ENCODE measurements at regions not wholly inside any gene's neighbourhood (a gene's known extent, or its start where the extent isn't known, plus 50 kb on each side); places are given as distances from the start of the nearest gene placed in this dataset.
A peak's percentile ranks its signal among the peaks of the same experiment; 100 is the strongest.

- no peak overlapping the region for H3K4me3 ChIP-seq (ENCODE audit: low read depth, low read length)
- TF ChIP-seq CTCF (IDR thresholded peaks at IDR 0.05; ENCODE audit: insufficient read depth, low read depth, low read length), result no peak
- no peak for DNase-seq (ENCODE audit: low read depth)
Observed at GRCh38 chr10:64732372-64732957, 1211.3 kb downstream of the REEP3 start.

- peak; percentile 25 for TF ChIP-seq CTCF (IDR thresholded peaks at IDR 0.05; ENCODE audit: insufficient read depth, low read depth, low read length)
- peak; percentile 1 for DNase-seq (ENCODE audit: low read depth)
- no peak overlapping the region for H3K4me3 ChIP-seq (ENCODE audit: low read depth, low read length)
Observed at GRCh38 chr10:64733980-64734379, 1212.8 kb downstream of the REEP3 start.

GRCh38 chr10:64738462-64738861 is 1217.3 kb downstream of the REEP3 start:
- DNase-seq (ENCODE audit: low read depth), result no peak
- no peak for TF ChIP-seq CTCF (IDR thresholded peaks at IDR 0.05; ENCODE audit: insufficient read depth, low read depth, low read length)
- no peak overlapping the region for H3K4me3 ChIP-seq (ENCODE audit: low read depth, low read length)

- TF ChIP-seq CTCF (IDR thresholded peaks at IDR 0.05; ENCODE audit: insufficient read depth, low read depth, low read length), result no peak
- no peak for DNase-seq (ENCODE audit: low read depth)
- H3K4me3 ChIP-seq (ENCODE audit: low read depth, low read length), result no peak overlapping the region
Observed at GRCh38 chr10:64745565-64745964, 1224.4 kb downstream of the REEP3 start.

- no peak overlapping the region for H3K4me3 ChIP-seq (ENCODE audit: low read depth, low read length)
- DNase-seq (ENCODE audit: low read depth), result no peak
- TF ChIP-seq CTCF (IDR thresholded peaks at IDR 0.05; ENCODE audit: insufficient read depth, low read depth, low read length), result no peak
Observed at GRCh38 chr10:64750672-64751071, 1229.5 kb downstream of the REEP3 start.

- no peak overlapping the region for H3K4me3 ChIP-seq (ENCODE audit: low read depth, low read length)
- no peak for DNase-seq (ENCODE audit: low read depth)
- TF ChIP-seq CTCF (IDR thresholded peaks at IDR 0.05; ENCODE audit: insufficient read depth, low read depth, low read length), result no peak
Observed at GRCh38 chr10:64753516-64753915, 1232.3 kb downstream of the REEP3 start.

- TF ChIP-seq CTCF (IDR thresholded peaks at IDR 0.05; ENCODE audit: insufficient read depth, low read depth, low read length), result no peak
- DNase-seq (ENCODE audit: low read depth), result peak; percentile 1
- no peak overlapping the region for H3K4me3 ChIP-seq (ENCODE audit: low read depth, low read length)
Observed at GRCh38 chr10:64760371-64760770, 1239.2 kb downstream of the REEP3 start.
